ENCODE measurements at regions not wholly inside any gene's neighbourhood (a gene's known extent, or its start where the extent isn't known, plus 50 kb on each side); places are given as distances from the start of the nearest gene placed in this dataset.

GRCh38 chr5:7251132-7251531 lies 144.8 kb upstream of the ADCY2 start:
- WGBS (ENCODE audit: extremely low coverage, insufficient read length, low lambda C conversion rate), result no CpG with 5 or more reads among the region's 4 CpGs
- Mint-ChIP-seq H3K27me3 (ENCODE audit: low read depth) (no peaks in the 10 kb centered on the region), H3K27ac (no peak overlapping the region), H3K4me1 (peaks cover 3 to 5% of the 10 kb centered on the region in 2 experiments), H3K9me3 (no peaks in the 10 kb centered on the region), H3K36me3 (ENCODE audit: insufficient read depth in 1 of 3, low read depth in 3 of 3) (peaks cover 0 to 4% (median 0%) of the 10 kb centered on the region in 3 experiments; a peak in 1 of 7 replicates), H3K4me3 (no peak overlapping the region)
- H2BK20ac ChIP-seq (ENCODE audit: low read depth, low read length, poor library complexity, severe bottlenecking), result no peak overlapping the region
- H4K8ac ChIP-seq (replicated peaks; ENCODE audit: insufficient read length, low read depth, low read length), result no peak overlapping the region
- no peak overlapping the region for H2BK5ac ChIP-seq (ENCODE audit: insufficient read length, low read length)
- no peak overlapping the region for H2BK15ac ChIP-seq (ENCODE audit: low read depth, low read length)
- H3K4me1 ChIP-seq (ENCODE audit: insufficient read depth, low read length), result no peaks in the 10 kb centered on the region; the same call in none of the 2 replicates
- H3K79me1 ChIP-seq (ENCODE audit: insufficient read depth, low read depth, low read length, poor library complexity, severe bottlenecking), result no peaks in the 10 kb centered on the region
- no peak overlapping the region for H3K4me2 ChIP-seq (ENCODE audit: insufficient read depth, insufficient read length, low read length)
- H2BK120ac ChIP-seq (ENCODE audit: low read depth, low read length, poor library complexity, severe bottlenecking), result no peak overlapping the region
- no peak overlapping the region for H3K23ac ChIP-seq (ENCODE audit: insufficient read length, low read depth, low read length)
- no peak overlapping the region for H2AFZ ChIP-seq (ENCODE audit: low read length)
- no peak overlapping the region for H3K14ac ChIP-seq (ENCODE audit: insufficient read depth, low read length)
- no peaks in the 10 kb centered on the region for H3K9me3 ChIP-seq (ENCODE audit: control insufficient read depth, low read depth, low read length)
- H3K27me3 ChIP-seq (ENCODE audit: insufficient read depth, low read length), result no peaks in the 10 kb centered on the region
- H4K5ac ChIP-seq (ENCODE audit: insufficient read length, low read depth, low read length), result no peak overlapping the region
- DNase-seq, result no peak
- no peaks in the 10 kb centered on the region for H3K23me2 ChIP-seq (ENCODE audit: insufficient read length, low read depth, low read length, poor library complexity, severe bottlenecking)
- no peak overlapping the region for H3K4ac ChIP-seq (ENCODE audit: low read depth, low read length)
- no peak overlapping the region for H2AK5ac ChIP-seq (ENCODE audit: insufficient read length, low read length)
- H4K20me1 ChIP-seq (ENCODE audit: control insufficient read depth, insufficient read depth, insufficient read length), result no peaks in the 10 kb centered on the region
- no peak overlapping the region for H3K27ac ChIP-seq (ENCODE audit: insufficient read length, low read depth, low read length)
- H4K91ac ChIP-seq (ENCODE audit: insufficient read length, low read depth, low read length), result no peak overlapping the region
- H3K56ac ChIP-seq (ENCODE audit: insufficient read length, low read depth, low read length), result no peak overlapping the region
- no peak overlapping the region for H3K18ac ChIP-seq (ENCODE audit: insufficient read length, low read depth, low read length)
- H3T11ph ChIP-seq (ENCODE audit: low read length), result no peak overlapping the region
- H2BK12ac ChIP-seq (ENCODE audit: insufficient read length, low read depth, low read length), result no peak overlapping the region
- TF ChIP-seq, protein P1, sequence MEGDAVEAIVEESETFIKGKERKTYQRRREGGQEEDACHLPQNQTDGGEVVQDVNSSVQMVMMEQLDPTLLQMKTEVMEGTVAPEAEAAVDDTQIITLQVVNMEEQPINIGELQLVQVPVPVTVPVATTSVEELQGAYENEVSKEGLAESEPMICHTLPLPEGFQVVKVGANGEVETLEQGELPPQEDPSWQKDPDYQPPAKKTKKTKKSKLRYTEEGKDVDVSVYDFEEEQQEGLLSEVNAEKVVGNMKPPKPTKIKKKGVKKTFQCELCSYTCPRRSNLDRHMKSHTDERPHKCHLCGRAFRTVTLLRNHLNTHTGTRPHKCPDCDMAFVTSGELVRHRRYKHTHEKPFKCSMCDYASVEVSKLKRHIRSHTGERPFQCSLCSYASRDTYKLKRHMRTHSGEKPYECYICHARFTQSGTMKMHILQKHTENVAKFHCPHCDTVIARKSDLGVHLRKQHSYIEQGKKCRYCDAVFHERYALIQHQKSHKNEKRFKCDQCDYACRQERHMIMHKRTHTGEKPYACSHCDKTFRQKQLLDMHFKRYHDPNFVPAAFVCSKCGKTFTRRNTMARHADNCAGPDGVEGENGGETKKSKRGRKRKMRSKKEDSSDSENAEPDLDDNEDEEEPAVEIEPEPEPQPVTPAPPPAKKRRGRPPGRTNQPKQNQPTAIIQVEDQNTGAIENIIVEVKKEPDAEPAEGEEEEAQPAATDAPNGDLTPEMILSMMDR (conservative IDR thresholded peaks at IDR 0.05), result no peak
- H3K79me2 ChIP-seq (ENCODE audit: insufficient read depth, low read length), result peaks cover 4% of the 10 kb centered on the region; the same call in 1 of the 2 replicates
- no peak overlapping the region for H3K9ac ChIP-seq (ENCODE audit: extremely low read depth, insufficient read length, low read length)

All from H9 (cell line).